HG02938 (cell line): ENCODE measurements at regions not wholly inside any gene's neighbourhood (a gene's known extent, or its start where the extent isn't known, plus 50 kb on each side); places are given as distances from the start of the nearest gene placed in this dataset.

ENCODE experiments used
- ATAC-seq: cut with Tn5 transposase; IDR thresholded peaks from one replicate; pipeline ENCODE4 v1.9.1; 2021; ENCODE audit warnings: mild to moderate bottlenecking, moderate library complexity; ENCODE audit not compliant: unreplicated experiment

GRCh38 chr6:88386167-88386566, 220.0 kb upstream of the CNR1 start:
- no peak for ATAC-seq

- ATAC-seq, result no peak
Observed at GRCh38 chr6:88383183-88383582, 217.0 kb upstream of the CNR1 start.

DNA sequence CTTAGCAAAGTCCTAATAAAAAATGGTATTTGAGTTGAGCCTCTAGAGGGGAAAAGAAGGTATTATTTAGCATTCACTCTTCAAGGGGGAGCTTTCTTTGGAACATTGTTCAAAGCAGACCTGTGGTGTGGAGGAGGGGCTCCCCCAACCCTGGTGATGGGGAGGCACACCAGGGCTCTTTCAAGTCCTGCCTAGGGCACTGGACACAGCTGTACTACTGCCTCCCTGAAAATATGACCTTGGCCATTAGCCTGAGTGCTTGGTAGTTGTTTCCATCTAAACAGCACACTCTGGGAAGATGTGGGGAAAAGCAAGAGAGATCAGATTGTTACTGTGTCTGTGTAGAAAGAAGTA, 215.1 kb upstream of the CNR1 start:
- no peak for ATAC-seq

GRCh38 chr6:88380618-88381288, 214.6 kb upstream of the CNR1 start:
- no peak for ATAC-seq

- no peak for ATAC-seq
Observed at GRCh38 chr6:88380083-88380482, 213.9 kb upstream of the CNR1 start.

DNA sequence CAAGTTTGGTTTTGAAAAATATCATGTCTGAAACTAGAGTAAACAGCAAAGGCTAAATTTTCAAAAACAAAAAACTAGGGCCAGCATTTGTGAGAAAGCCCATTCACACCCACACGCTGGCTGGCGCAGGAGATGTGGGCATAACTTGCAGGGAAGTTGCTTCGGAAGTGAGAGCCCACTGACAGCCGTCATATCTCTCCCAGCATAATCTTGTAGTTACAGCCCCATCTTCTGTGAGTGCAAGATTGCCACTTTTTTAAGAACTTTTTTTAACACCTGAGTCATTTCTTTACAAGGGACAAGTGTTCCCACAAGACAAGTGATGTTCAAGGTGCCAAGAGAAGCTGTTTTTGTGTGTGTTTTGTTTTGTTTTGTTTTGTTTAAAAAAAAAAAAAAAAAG, 212.5 kb upstream of the CNR1 start:
- ATAC-seq, result no peak

DNA sequence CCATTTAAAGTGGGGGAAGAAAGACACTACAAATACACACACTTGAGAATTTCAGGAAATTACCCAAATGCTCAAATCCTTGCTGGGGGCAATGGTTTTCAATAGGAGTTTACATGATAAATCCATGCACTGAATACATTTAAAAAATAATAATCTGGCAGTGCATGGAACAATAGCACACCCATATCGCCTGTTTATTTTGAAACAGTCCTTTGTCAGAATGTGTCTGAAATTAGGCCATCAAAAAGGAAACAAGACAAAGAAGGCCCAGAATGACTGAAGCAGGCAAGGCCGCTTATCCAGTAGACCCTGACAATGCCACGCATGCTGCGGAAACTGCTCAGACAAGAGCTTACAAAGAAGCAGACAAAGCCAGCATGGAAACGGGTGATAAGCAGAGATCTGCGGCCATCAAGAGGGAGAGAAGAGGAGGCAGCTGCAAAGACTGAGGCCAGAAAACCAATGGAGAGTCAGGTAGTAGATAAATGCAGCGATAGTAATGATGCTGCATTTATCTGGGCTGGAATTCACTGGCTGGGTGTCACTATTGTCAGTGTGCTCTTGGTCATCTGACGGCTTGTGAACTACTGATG, 211.9 kb upstream of the CNR1 start:
- no peak for ATAC-seq

GRCh38 chr6:88376768-88377387, 210.7 kb upstream of the CNR1 start:
- no peak for ATAC-seq

- no peak for ATAC-seq
Observed at GRCh38 chr6:88376197-88376596, 210.1 kb upstream of the CNR1 start.

DNA sequence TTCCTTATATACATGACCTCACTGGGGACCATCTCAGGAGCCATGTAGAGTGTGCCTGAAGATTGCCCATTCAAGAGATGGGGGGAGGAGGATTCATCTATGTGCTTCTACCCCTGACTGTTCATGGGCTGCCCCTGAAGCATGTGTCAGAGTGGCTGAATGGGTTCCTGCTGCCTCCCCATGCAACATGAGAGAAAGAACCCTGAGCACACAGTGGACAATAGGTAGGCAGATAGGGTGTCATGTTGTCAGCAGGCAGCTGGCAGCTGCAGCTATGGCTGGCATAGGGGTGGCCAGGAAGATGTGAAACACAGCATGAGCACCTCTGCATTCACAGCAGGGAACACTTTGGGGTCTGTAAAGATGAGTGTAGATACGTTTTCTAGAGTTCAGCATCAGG, 208.4 kb upstream of the CNR1 start:
- ATAC-seq, result no peak

DNA sequence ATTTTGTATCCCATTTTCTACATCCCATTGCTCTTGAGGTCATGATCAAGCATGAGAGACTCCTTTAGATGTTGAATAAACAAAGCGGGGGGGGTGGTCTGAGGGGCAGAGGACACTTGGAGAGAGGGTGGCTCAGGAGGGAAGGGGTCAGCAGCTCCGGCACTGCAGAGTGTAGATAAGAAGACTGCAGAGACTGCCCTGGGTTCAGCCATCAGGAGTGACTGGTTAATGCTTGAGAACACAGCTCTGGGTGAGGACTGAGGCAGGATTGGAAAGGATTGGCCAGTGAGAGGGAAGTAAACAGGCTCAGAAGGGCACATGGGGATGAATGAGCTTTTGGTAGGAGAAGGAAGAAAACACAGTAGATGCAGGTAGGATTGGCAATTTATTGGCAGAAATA, 205.3 kb upstream of the CNR1 start:
- no peak for ATAC-seq

DNA sequence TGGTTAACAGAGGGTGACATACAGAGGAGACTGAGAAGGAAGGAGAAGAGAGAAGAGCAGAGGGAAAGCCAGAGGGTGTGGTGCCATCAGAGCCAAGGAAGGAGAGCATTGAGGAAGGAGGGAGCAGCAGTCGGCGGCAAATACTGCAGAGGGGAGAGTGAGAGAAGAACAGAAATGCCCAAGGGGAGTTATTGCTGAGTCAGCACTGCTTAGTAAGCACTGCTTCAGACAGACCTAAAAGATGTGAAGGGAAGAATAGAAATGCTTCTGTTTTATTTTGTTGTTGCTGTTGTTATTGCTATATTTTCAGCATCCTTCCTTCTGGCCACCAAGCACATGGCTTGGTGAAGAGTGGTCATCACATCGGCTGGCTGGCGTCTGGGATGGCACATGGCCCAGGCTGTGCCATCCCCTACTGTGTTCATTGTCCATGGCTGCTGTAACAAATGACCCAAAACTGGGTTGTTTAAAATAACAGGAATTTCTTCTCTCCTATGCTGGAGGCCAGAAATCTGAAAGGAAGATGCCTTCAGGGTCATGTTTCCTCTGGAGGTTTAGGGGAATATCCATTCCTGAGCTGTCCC, 204.1 kb upstream of the CNR1 start:
- no peak for ATAC-seq

DNA sequence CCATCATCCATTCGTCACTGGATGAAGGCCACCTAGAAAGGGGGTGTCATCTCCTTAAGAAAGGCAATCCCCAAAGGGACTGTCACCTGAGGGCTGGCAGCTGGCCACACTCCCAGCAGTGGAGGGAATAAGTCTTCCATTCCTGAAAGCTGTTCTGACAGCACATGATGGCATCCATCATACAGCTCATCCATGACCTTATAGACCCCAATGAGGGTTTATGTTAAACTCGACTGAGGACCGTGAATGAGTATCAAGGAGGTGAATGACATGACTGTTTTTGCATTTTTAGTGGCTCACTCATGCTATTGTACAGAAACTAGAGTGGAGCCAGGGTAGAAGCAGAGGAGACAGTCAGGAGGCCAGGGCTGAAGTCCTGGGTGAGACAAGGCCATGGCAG, 203.1 kb upstream of the CNR1 start:
- no peak for ATAC-seq

DNA sequence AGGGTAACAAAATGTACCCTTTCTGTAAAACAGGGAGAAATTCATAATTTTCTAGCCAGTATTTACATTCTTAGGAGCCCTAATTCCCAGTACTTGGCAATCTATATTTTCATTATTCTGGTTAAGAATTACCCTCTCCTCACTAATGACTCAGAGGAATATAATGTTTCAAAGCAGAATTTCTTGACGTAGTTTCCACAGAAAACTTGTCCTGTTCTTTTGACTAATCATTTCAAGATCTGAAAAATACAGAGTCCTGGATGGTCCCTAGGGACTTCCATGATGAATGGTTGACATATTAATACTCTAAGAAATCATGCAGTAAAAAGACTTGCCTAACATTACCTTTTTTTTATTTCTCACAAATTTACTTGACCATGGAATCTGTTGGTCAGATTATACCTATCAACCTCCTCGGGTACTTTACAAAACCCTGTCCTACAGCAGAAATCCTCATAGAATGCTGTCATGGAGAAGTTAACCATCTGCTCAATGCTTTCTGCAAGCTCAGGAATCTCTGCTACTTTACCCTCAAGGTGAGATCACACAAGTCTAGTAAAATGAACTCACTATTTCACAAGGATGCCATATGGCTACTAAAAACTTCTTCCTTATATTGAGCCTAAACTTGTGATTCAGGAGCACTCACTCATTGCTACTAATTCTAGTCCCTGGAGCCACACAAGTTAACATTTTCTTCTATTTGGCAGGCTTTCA, 202.1 kb upstream of the CNR1 start:
- ATAC-seq, result no peak

DNA sequence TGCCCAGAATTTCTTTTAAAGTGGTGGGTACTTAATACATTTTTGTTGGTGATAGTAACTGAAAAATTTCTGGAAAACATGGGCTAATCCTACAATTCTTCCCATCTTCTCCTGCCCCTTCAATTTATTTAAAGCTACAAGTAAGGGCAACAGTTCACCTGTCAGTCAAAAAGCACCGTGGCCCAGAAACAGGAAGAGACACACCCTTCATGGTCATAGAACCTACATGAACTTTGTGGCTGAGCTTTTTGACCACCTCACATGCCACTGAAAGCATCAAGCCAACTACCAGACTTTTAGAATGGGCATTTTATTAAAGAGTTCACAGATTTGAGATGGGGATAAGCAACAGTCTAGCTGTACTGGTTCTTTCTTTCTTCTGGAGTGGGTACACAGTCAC, 201.1 kb upstream of the CNR1 start:
- ATAC-seq, result no peak

DNA sequence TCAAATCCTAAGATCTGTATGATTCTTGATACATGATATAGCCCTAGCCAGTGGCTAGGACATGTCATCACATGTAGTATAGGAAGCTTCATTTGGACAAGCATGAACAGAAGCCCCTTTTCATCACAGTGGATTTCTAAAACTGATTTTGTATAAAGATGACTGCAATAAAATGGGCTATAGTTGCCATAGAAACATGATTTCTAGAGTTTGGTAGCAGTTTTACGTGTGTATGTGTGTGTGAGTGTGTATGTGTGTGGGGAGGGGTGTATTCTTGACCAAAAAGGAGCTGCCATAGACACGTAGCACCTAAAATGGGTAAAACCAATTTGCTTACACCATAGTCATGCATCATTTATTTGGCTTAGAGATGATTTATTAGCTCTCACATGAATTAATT, 200.5 kb upstream of the CNR1 start:
- ATAC-seq, result no peak

DNA sequence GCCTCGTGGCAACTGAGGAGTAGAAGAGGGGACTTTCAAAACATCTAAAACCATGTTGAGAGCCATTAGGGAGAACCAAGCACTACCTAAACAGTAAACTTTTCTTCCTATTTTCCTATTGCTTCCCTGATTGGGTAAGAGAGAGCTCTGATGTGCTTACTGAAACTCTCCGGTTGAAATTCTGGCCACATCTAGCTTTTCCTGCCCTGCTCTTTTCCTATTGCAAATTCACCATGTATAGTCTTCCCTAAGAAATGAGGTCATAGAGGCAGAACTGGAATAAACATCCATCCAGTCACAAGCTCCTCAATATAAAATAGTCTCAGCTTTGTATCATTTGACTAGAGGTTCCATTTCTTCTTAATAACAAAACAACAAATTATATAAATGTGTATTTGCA, 199.5 kb upstream of the CNR1 start:
- ATAC-seq, result no peak

GRCh38 chr6:88365230-88365629, 199.1 kb upstream of the CNR1 start:
- no peak for ATAC-seq

DNA sequence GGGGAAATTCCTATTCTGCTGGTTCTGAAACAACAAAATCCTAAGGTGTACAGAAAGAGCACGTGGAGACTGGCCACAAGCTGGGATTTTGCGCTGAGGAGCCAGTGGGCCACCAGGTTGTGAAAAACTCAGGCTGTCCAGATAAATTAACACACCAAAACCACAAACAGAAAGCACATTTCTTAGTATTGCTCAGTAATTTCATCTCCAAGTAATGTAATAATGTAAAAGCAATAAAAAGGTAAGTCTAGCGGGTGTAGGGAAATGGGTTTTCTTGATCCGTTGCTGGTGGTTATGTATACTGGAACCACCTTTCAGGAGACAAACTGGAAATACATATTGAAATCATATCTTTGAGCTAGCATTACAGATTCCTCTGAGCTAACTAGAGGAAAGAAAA, 195.6 kb upstream of the CNR1 start:
- ATAC-seq, result no peak

GRCh38 chr6:88361298-88361697, 195.2 kb upstream of the CNR1 start:
- ATAC-seq, result no peak

DNA sequence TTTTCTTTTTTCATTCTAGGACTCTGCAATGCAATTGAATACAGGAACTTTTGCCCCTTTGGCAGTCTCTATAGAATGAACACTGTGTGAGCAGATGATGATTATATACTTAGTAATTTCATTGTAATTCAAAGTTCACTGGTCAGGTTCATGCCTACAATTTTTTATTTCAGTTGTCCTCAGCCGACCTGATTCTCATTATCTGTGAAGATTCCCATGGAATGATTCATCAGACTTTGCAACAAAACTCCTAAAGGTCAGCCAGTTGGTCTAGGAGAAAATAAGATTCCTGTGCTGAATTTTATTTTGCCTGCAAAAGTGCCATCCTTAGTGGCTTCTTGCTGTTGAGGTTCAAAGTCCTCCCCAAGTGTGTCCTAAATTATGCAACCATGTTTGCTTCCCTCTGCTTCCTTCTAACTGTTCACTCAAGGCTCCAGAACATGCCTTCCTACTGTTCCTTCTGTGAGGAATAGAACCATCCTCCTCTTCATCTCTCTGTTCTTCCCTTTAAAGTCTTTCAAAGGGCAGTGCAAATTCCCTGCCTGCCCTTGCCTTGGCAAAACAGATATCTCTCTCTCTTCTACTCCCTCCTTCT, 194.2 kb upstream of the CNR1 start:
- no peak for ATAC-seq
